ENCODE measurements at regions not wholly inside any gene's neighbourhood (a gene's known extent, or its start where the extent isn't known, plus 50 kb on each side); places are given as distances from the start of the nearest gene placed in this dataset.

- TF ChIP-seq, protein P1, sequence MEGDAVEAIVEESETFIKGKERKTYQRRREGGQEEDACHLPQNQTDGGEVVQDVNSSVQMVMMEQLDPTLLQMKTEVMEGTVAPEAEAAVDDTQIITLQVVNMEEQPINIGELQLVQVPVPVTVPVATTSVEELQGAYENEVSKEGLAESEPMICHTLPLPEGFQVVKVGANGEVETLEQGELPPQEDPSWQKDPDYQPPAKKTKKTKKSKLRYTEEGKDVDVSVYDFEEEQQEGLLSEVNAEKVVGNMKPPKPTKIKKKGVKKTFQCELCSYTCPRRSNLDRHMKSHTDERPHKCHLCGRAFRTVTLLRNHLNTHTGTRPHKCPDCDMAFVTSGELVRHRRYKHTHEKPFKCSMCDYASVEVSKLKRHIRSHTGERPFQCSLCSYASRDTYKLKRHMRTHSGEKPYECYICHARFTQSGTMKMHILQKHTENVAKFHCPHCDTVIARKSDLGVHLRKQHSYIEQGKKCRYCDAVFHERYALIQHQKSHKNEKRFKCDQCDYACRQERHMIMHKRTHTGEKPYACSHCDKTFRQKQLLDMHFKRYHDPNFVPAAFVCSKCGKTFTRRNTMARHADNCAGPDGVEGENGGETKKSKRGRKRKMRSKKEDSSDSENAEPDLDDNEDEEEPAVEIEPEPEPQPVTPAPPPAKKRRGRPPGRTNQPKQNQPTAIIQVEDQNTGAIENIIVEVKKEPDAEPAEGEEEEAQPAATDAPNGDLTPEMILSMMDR (IDR thresholded peaks at IDR 0.05): no peak
- TF ChIP-seq POLR2A (IDR thresholded peaks at IDR 0.05) (no peak), POLR2AphosphoS5 (IDR thresholded peaks at IDR 0.05) (no peak)
Observed at GRCh38 chr15:70440416-70441138, 322.8 kb downstream of the UACA start.

All from prostate gland (tissue), 2 donors.